HG03280 (cell line): ENCODE measurements at regions not wholly inside any gene's neighbourhood (a gene's known extent, or its start where the extent isn't known, plus 50 kb on each side); places are given as distances from the start of the nearest gene placed in this dataset.

Source experiments
- ATAC-seq: cut with Tn5 transposase; IDR thresholded peaks from one replicate; pipeline ENCODE4 v1.9.1; 2021; ENCODE audit warnings: mild to moderate bottlenecking, moderate library complexity; ENCODE audit not compliant: unreplicated experiment

DNA sequence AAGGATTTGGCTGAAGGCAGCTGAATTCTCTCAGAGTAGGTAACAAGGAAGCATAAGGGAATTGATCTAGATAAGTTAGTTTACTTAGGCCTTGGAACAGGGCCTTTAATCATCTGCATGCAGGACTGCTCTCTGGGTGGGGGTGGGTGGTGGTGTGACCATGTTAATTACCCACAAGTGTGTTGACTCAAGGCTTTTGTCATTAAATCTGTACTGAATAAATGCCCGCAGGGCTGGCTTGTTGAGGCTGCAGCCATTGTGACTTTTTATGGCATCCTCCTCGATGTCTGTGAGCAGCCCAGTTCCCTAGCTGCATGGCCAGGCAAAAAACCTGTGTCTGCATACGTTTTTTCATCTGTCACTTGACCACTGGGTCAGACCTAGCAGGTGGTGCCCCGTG is 63.5 kb upstream of the ASCC3 start:
- no peak for ATAC-seq

DNA sequence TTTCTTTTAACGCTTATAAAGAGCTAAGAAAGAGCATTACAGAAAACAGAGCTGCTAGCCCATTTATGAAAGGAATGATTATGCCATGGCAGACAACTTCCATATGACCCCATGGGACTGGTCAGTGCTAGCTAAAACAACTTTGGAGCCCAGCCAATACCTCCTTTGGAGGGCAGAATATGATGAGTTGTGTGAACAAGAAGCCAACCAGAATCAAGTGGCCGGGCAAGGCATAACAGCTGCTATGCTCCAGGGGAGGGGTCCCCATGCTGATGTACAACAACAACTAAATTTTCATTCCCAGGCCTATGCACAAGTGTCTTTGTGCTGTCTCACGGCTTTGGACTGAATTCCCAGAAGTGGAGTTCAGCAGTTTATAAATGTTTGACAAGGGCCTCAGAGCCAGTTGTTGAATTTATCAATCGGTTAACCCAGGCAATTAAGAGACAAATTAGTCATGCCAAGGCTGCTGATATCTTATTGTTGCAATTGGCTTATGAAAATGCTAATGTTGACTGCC is 65.0 kb upstream of the ASCC3 start:
- ATAC-seq = no peak

DNA sequence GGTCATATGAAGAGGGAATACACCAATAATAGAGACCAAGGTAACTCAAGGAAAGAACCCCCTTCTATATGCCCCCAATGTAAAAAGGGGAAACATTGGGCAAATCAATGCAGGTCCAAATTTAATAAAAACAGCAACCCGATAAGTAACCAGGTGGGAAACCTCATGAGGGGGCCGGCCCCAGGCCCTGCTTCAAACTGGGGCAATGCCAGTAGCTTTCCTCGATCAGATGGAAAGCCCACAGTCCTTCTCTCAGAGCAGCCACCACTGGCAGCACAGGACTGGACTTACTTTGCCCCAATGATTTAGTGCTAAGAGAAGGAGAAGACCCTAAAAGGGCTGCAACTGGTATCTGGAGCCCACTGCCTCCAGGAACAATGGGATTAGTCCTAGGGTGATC is 65.6 kb upstream of the ASCC3 start:
- no peak for ATAC-seq

DNA sequence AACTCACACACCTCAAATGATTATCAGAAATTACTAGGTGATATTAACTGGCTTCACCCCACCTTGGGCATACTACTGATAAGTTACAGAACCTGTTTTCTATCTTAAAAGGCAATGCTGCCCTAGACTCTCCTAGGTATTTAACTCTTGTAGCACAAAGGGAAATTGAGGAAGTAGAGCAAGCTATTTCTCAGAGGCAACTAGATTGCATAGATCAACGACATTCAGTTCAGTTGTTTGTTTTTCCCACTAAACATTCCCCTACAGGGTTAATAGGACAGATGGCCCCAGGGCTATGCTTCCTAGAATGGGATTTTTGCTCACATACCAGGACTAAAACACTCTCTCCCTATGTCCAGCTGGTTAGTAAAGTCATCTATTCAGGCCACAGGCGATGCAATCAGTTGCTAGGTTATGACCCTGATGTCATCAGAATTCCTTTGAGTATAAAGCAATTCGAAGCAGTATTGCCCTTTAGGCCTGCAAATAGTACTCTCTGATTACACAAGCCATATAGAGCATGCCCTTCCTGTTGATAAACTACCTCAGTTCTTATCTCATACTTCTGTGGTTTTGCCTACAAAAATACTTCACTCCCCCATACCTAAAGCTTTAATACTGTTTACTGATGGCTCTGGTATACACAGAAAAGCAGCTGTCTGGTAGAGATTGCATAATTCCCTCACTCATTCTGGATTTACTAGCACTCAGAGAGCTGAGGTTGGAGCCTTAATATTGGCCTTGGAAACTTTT is 67.4 kb upstream of the ASCC3 start:
- no peak for ATAC-seq

DNA sequence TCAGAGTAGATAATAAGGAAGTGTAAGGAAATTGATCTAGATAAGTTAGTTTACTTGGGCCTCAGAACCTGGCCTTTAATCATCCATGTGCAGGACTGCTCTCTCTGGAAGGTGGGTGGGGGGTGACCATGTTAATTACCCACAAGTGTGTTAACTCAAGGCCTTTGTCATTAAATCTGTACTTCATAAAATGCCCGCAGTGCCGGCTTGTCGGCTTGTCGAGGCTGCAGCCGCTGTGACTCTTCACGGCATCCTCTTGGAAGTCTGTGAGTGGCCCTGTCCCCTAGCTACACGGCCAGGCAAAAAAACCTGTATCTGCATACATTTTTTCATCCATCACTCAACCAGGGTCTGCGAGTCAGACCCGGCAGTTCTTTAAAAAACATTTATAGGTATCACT is 70.9 kb upstream of the ASCC3 start:
- ATAC-seq = no peak

DNA sequence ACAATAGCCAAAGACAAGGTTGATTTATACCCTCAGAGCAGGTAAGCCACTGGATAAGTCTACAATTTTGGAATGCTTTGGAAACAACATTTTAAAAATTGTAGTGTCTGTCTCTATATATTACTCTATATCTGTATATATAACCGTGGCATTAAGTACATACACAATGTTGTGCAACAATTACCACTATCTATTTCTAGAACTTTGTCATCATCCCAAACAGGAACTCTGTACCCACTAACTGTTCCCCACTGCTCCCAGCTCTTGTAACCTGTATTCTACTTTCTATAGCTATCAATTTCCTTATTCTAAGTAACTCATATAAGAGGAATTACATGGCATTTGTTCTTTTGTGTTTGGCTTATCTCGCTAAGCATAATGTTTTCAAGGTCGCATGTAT is 78.2 kb upstream of the ASCC3 start:
- no peak for ATAC-seq

DNA sequence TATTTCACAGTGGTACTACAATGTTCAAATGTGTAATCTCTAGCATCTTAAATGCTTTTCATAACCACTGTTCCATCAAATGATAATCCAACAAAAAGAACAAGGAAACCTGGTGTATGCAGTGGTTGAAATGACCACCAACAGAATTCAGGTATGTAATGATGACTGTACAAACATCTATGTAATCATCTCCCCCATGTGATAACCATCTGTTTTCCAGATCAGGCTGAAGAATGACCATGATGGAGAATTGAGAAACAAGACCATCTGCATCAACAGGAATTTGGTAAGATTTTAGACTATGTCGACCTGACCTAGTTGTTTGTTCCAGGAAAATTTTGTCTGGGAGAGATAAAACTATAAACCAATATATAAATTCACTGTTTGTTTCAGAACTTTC is 81.3 kb upstream of the ASCC3 start:
- ATAC-seq = no peak

DNA sequence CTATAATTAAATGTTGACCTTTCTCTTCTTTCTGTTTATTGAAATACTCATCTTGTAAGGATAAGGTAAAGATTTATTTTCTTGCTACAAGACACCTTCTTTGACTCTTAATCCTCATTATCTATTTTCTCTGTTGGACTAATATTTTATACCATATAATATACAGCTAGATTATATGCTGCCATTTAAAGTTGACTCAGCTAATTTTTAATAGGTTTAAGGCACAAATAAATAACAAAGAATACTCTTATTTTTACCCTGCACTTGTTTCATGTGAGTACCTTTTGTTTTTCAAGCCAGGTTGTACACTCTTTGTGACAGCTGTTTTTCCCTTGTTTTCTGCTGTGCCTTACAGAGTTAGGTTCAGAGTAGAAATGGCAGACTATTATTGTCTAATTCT is 83.9 kb upstream of the ASCC3 start:
- no peak for ATAC-seq

DNA sequence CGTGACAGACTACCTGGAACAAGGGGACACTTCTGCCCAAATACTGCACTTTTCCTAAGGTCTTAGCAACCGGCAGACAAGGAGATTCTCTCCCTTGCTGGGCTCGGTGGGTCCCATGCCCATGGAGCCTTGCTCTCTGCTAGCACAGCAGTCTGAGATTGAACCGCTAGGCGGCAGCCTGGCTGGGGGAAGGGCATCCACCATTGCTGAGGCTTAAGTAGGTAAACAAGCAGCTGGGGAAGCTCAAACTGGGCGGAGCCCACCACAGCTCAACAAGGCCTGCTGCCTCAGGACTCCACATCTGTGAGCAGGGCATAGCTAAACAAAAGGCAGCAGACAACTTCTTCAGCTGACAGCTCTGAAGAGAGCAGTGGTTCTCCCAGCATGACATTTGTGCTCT is 87.8 kb upstream of the ASCC3 start:
- no peak for ATAC-seq

DNA sequence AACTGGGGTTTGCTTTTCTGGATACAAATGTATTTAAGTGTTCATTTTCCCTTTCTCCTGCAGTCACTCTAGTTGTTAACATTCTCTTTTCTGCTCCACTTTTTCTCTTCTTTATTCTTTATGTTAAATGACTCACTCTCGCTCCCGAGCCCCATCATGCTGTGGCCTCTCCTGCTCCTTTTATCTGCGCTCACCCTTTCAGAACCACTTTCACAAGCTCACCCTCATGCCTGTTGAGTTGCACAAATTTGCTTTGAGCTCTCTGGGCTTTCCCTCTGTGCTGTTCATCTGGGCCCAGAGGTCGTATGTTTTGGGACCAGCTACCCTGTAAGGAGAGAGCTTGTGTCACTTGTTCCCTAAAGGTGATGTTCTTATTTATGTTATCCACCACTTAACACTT is 98.1 kb upstream of the ASCC3 start:
- no peak for ATAC-seq

DNA sequence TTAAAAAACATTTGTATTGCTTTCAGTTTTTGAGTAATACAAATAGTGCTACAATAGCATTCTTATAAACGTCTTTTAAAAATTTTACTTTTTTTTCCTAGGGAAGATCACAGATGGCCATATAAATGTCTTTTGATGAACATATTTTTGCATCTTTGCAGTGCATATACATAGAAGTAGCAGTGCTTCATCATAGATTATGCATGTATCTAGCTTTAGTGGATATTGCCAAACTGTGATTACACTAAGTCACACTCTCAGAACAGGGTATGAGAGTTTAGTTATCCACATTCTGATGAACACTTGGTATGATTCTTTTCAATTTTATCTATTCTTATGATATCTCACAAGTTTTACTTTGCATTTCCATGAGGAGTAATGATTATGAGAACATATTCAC is 99.8 kb upstream of the ASCC3 start:
- ATAC-seq = no peak

DNA sequence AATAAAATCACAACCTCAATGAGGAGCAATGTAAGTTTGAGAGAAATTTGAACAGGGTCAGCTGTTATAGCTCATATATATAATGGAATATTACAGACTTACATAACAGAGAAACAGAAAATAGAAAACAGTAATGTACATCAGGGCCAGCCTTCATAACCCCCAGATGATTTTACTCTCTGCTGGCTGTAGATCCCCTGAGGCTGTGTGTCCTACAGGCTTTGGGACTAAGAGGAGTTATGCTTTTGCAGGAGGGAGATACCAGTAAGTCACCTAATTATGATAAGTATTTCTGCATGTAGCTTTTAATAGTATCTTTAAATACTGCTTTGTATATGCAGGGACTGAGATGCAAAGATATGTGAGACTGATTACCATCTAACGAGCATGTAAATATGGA is 105.8 kb upstream of the ASCC3 start:
- no peak for ATAC-seq

DNA sequence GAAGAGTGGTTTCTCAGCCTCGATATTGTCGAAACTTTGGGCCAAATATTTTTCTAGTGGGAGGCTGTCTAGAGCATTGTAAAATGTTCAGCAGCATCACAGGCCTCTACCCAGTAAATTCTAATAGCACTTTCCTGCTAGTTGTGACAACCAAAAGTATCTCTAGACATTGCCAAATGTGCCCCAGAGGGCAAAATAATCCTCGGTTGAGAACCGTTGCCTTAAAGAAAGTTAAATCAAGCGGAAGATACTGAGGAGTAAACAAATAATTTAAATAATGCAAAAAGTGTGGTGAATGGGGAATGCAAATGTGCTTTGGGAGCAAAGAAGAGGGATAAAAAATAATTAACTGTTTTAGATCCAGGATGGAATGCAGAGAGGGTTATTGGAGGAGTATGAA is 106.4 kb upstream of the ASCC3 start:
- ATAC-seq = no peak

DNA sequence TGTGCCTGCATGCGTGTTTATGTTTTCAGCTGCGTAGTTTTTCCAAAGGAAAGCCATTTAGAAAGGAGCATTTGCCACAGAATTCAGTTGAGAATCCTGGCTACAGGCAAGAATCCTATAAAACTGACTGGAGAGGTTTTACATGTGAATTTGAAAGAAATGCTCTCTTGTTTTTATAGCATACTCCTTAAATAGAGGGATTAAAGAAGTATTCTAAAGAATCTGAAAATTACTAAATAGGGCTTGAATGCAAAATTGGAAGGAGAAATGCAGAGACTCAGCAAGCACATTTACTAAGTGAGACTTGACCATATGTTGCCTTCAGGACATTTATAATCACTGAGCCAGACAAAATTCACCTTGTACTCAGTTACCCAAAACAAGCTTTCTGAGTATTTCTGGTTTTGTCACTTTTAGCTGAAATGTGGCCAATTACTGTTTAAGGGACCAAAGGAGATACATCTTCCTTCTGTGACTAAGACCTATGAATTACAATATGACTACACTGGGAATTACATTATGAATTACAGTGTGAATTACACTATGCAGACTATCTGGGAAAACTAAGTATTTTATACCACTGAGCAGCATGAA is 107.4 kb upstream of the ASCC3 start:
- ATAC-seq = no peak

DNA sequence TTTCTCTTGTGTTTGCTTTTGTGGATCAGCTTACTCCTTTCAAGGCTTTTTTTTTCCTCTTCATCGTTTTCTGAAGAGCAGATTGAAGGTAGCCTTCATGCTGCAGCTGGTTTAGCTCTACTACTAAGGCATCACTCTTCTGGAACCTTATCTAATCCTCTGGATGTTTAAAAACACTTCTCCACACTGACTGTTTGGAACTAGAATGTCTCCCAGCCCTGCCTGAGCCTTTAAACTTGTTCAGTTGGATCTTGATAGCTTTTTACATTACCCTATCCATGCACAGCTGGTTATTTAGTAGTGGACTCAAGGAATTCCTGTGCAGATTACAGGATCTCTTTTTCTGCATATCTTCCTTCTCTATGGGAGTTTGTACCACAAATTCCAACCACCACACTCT is 108.9 kb upstream of the ASCC3 start:
- no peak for ATAC-seq

DNA sequence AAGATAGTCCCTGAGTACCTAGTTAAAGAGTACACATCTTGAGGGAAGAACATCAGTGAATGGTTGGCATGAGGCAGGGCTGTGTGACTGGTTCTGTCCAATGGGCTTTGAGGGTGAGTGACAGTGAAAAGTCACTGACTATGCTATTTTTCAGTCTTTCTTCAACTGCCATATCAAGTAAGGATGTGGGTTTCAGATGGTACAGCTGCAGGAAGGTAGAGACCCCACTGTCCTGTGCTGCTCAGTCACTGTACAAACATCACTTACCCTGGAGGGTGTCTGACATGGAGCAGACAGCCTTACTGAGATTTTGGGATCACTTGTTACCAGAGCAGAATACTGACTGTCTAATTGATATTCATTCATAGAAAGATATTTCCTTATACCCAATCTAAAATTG is 115.3 kb upstream of the ASCC3 start:
- ATAC-seq = no peak

DNA sequence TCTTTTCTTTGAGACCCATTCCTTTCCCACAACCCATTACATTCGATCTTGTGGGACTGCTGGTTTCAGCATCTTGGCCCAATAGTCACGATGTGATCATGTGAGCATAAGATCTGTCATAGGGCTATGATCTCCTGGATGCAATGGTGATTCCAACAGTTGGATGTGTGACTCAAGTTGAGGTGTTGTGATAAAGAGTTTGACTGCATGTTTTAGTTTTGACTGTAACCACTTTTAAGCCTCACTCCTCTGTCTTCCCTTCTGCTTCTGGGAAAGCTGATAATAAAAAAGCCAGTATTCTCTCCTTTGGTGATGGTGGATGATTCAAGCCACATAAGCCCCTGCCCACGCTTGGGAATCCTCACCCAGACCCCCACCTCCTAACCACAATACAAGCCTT is 117.0 kb upstream of the ASCC3 start:
- ATAC-seq = no peak

DNA sequence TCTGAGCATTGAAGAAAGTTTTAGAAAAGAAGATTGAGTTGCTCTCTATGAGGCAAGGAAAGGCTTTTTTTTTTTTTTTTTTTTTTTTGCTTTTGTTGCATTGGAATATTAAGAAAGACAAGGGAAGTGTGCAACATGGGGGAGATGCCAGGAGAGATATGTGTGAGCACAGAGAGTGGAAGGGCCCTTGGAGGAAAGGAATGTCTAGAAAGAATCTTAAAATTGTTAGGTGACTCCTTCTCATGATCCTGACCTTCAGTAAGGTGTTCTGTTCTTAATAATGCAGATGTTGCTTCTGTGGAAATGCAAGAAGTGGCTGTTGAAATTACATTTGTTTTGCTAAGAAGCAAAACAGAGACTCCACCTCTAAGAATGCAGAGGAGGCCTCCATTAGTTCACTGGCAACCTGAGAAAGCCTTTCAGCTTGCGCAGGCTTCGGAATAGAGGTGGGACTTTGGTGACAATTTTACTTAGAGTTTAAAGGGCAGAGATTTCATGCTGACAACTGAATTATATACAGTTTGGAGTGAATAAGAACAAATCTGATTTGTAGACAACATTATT is 118.0 kb upstream of the ASCC3 start:
- ATAC-seq = no peak

DNA sequence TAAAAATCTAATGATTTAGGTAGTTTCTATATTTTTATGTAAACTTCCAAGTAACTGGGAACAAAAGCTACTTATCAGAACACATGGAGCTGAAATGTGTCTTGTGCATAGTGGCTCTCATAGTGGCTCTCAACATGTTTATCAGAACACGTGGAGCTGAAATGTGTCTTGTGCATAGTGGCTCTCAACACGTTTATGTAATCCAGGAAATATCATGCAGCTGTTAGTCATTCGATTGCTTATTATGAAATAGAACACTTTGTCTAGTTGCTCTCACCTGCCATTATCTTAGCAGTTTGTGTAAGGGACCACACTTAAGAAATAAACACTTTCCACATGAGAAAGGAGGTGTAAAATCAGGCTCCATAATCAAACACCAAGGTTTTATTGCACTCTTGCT is 119.2 kb upstream of the ASCC3 start:
- no peak for ATAC-seq

DNA sequence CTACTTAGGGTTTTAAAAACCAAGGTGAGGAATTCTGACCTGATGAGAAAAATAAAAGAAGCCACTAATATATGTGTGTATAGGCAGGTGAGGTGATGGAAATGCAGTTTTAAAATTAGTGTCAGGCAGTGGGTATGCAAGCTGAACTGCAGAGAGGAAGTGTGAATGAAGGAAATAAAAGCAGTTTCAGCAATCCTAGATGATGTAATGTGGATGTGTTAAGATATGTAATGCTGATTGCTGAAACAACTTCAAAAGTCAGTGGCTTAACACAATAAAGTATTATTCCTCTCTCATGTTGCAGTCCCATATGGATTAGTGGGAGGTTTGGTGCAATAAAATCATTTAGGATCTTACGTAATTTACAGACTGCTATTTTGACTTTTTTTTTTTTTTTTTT is 119.9 kb upstream of the ASCC3 start:
- ATAC-seq = no peak

DNA sequence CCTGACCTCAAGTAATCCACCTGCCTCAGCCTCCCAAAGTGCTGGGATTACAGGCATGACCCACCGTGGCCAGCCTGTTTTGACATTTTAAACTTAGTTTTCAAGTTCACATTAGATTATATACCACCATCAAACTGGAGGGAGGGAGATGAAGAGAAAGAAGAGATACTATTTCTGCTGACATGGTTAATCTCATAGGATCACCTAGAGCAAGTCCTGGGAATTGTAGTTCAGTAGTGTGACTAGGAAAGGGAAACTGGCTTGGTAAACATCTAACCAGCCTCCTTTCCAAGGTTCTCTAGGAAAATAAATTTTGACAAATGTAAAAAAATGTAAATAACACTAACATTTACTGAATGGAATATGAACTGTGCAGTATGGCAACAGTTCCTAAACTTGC is 120.5 kb upstream of the ASCC3 start:
- ATAC-seq = no peak

DNA sequence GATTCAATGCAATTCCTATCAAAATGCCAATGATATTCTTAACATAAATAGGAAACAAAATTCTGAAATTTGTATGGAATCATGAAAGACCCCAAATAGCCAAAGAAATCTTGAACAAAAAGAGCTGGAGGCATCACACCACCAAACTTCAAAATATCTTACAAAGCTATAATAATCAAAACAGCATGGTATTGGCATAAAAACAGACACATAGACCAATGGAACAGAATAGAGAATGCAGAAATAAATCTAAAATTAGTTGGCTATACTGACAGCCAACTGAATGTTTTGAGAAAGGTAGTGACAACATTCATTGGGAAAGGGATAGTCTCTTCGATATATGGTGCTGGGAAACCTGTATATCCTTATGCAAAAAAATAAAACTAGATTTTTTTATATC is 121.9 kb upstream of the ASCC3 start:
- no peak for ATAC-seq

DNA sequence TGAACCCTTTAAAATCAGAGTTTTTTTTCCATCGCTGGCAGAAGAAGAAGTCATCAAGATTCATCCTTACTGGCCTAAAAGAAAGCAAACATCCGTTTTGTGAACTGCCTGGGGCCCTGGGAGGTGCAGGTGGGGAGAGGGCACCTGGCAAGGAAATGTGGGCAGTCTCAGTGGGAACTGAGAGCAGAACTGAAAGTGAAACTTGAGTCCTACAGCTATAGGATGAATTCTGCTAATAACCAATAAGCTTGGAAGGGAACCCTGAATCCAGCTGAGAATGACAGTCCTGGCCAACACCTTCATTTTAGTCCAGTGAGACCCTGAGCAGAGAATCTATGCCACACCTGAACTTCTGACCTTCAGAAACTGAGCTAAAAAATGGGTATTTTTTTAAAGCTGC is 130.1 kb upstream of the ASCC3 start:
- peak; percentile 85 for ATAC-seq
